ENCODE measurements at regions not wholly inside any gene's neighbourhood (a gene's known extent, or its start where the extent isn't known, plus 50 kb on each side); places are given as distances from the start of the nearest gene placed in this dataset.

DNA sequence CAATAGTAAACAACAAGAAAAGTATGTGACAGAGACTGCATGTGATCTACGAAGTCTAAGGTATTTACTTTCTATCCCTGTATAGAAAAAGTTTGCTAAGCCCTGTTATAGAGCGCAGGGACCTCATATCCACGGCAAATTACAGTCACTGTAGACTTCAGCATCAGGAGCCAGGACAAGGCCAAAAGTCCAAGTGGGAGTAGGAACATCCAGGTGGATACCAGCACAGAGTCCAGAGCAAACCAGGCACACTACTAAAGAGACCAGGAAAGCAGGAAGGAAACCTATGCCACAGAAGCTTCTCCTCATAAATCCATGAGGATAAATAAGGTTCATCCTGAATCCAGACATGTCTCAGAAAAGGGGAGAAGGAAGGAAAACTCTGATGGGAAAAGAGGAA is 342.2 kb upstream of the HTR2A start:
- H3K36me3 ChIP-seq (ENCODE audit: control insufficient read depth in 5 of 5, insufficient read depth in 5 of 5, low read length in 5 of 5): no peaks in the 10 kb centered on the region
- no peaks in the 10 kb centered on the region for H3K9me3 ChIP-seq (ENCODE audit: control insufficient read depth in 5 of 5, low read length in 5 of 5)
- no peak overlapping the region for H3K9ac ChIP-seq (ENCODE audit: low read length in 5 of 5)
- H3K4me1 ChIP-seq (ENCODE audit: control insufficient read depth in 5 of 5, insufficient read depth in 5 of 5, low read length in 5 of 5): no peaks in the 10 kb centered on the region
- H3K27me3 ChIP-seq (ENCODE audit: control insufficient read depth in 5 of 5, insufficient read depth in 4 of 5, low read length in 5 of 5): no peaks in the 10 kb centered on the region
- H3K4me3 ChIP-seq (ENCODE audit: low read depth in 1 of 5, low read length in 5 of 5): no peak overlapping the region
- no peak overlapping the region for H3K27ac ChIP-seq (ENCODE audit: low read depth, low read length)

GRCh38 chr13:47237571-47237970 is 340.7 kb upstream of the HTR2A start:
- H3K4me3 ChIP-seq (ENCODE audit: low read depth in 1 of 5, low read length in 5 of 5): no peak overlapping the region
- no peaks in the 10 kb centered on the region for H3K9me3 ChIP-seq (ENCODE audit: control insufficient read depth in 5 of 5, low read length in 5 of 5)
- no peaks in the 10 kb centered on the region for H3K36me3 ChIP-seq (ENCODE audit: control insufficient read depth in 5 of 5, insufficient read depth in 5 of 5, low read length in 5 of 5)
- H3K27ac ChIP-seq (ENCODE audit: low read depth, low read length): no peak overlapping the region
- no peaks in the 10 kb centered on the region for H3K27me3 ChIP-seq (ENCODE audit: control insufficient read depth in 5 of 5, insufficient read depth in 4 of 5, low read length in 5 of 5)
- H3K9ac ChIP-seq (ENCODE audit: low read length in 5 of 5): no peak overlapping the region
- no peaks in the 10 kb centered on the region for H3K4me1 ChIP-seq (ENCODE audit: control insufficient read depth in 5 of 5, insufficient read depth in 5 of 5, low read length in 5 of 5)

- Histone ChIP-seq H3K4me1 (ENCODE audit: control insufficient read depth in 5 of 5, insufficient read depth in 5 of 5, low read length in 5 of 5) (no peaks in the 10 kb centered on the region), H3K9me3 (ENCODE audit: control insufficient read depth in 5 of 5, low read length in 5 of 5) (peaks cover 0 to 6% (median 4%) of the 10 kb centered on the region in 5 donors), H3K27ac (ENCODE audit: low read depth, low read length) (no peak overlapping the region), H3K4me3 (ENCODE audit: low read depth in 1 of 5, low read length in 5 of 5) (no peak overlapping the region), H3K36me3 (ENCODE audit: control insufficient read depth in 5 of 5, insufficient read depth in 5 of 5, low read length in 5 of 5) (no peaks in the 10 kb centered on the region), H3K9ac (ENCODE audit: low read length in 5 of 5) (no peak overlapping the region), H3K27me3 (ENCODE audit: control insufficient read depth in 5 of 5, insufficient read depth in 4 of 5, low read length in 5 of 5) (no peaks in the 10 kb centered on the region)
Observed at GRCh38 chr13:47233734-47234133, 336.9 kb upstream of the HTR2A start.

GRCh38 chr13:47232516-47232915 is 335.7 kb upstream of the HTR2A start:
- Histone ChIP-seq H3K27me3 (ENCODE audit: control insufficient read depth in 5 of 5, insufficient read depth in 4 of 5, low read length in 5 of 5) (no peaks in the 10 kb centered on the region), H3K9me3 (ENCODE audit: control insufficient read depth in 5 of 5, low read length in 5 of 5) (peaks cover 0 to 6% (median 4%) of the 10 kb centered on the region in 5 donors), H3K36me3 (ENCODE audit: control insufficient read depth in 5 of 5, insufficient read depth in 5 of 5, low read length in 5 of 5) (no peaks in the 10 kb centered on the region), H3K9ac (ENCODE audit: low read length in 5 of 5) (no peak overlapping the region), H3K27ac (ENCODE audit: low read depth, low read length) (no peak overlapping the region), H3K4me1 (ENCODE audit: control insufficient read depth in 5 of 5, insufficient read depth in 5 of 5, low read length in 5 of 5) (no peaks in the 10 kb centered on the region), H3K4me3 (ENCODE audit: low read depth in 1 of 5, low read length in 5 of 5) (no peak overlapping the region)

DNA sequence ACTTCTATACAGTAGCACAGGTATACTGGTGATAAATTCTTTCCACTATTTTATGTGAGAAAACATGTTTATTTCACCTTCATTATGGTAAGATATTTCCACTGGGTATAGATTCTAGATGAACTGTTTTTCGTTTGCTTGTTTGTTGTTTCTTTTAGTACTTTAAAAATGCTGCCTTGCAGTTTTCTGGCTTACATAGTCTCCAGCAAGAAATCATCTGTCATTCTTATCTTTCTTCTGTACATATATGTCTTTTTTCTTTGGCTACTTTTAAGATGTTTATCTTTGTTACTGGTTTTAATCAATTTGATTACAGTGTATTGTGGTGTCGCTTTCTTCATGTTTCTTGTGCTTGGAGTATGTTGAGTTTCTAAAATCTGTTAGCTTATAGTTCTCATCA is 333.3 kb upstream of the HTR2A start:
- Histone ChIP-seq H3K4me3 (ENCODE audit: low read depth in 1 of 5, low read length in 5 of 5) (no peak overlapping the region), H3K4me1 (ENCODE audit: control insufficient read depth in 5 of 5, insufficient read depth in 5 of 5, low read length in 5 of 5) (no peaks in the 10 kb centered on the region), H3K9me3 (ENCODE audit: control insufficient read depth in 5 of 5, low read length in 5 of 5) (peaks cover 0 to 6% (median 4%) of the 10 kb centered on the region in 5 donors), H3K36me3 (ENCODE audit: control insufficient read depth in 5 of 5, insufficient read depth in 5 of 5, low read length in 5 of 5) (no peaks in the 10 kb centered on the region), H3K27me3 (ENCODE audit: control insufficient read depth in 5 of 5, insufficient read depth in 4 of 5, low read length in 5 of 5) (no peaks in the 10 kb centered on the region), H3K27ac (ENCODE audit: low read depth, low read length) (no peak overlapping the region), H3K9ac (ENCODE audit: low read length in 5 of 5) (no peak overlapping the region)

DNA sequence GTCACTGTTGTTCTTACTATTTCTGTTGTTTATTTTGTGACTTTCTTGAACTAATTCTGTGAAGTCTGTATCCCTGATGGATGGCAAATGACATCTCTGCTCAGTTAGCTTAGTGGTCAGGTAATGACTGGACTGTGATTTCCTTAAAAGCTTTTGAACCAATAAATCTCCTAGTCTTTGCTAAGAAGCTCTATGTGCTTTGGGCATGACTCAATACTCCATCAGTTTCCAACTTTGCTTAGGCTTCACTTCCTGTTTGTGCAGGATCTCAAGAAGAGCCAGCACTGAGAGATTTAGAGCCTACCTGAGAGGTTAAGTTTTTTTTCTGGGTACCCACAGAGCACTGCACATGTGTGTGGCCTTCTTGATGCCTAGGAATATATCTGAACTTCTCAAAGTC is 329.7 kb upstream of the HTR2A start:
- no peak overlapping the region for H3K27ac ChIP-seq (ENCODE audit: low read depth, low read length)
- peaks cover 0 to 6% (median 4%) of the 10 kb centered on the region in 5 donors for H3K9me3 ChIP-seq (ENCODE audit: control insufficient read depth in 5 of 5, low read length in 5 of 5)
- H3K9ac ChIP-seq (ENCODE audit: low read length in 5 of 5): no peak overlapping the region

GRCh38 chr13:47220453-47221140 is 323.7 kb upstream of the HTR2A start:
- no peak overlapping the region for H3K27ac ChIP-seq (ENCODE audit: low read depth, low read length)
- H3K4me1 ChIP-seq (ENCODE audit: control insufficient read depth in 5 of 5, insufficient read depth in 5 of 5, low read length in 5 of 5): no peaks in the 10 kb centered on the region
- H3K27me3 ChIP-seq (ENCODE audit: control insufficient read depth in 5 of 5, insufficient read depth in 4 of 5, low read length in 5 of 5): no peaks in the 10 kb centered on the region
- H3K9ac ChIP-seq (ENCODE audit: low read length in 5 of 5): no peak overlapping the region
- no peaks in the 10 kb centered on the region for H3K9me3 ChIP-seq (ENCODE audit: control insufficient read depth in 5 of 5, low read length in 5 of 5)
- H3K4me3 ChIP-seq (ENCODE audit: low read depth in 1 of 5, low read length in 5 of 5): no peak overlapping the region
- H3K36me3 ChIP-seq (ENCODE audit: control insufficient read depth in 5 of 5, insufficient read depth in 5 of 5, low read length in 5 of 5): no peaks in the 10 kb centered on the region

More for the DNA sequence above, 329.7 kb upstream of the HTR2A start:
- H3K4me3 ChIP-seq (ENCODE audit: low read depth in 1 of 5, low read length in 5 of 5): no peak overlapping the region
- no peaks in the 10 kb centered on the region for H3K4me1 ChIP-seq (ENCODE audit: control insufficient read depth in 5 of 5, insufficient read depth in 5 of 5, low read length in 5 of 5)
- no peaks in the 10 kb centered on the region for H3K27me3 ChIP-seq (ENCODE audit: control insufficient read depth in 5 of 5, insufficient read depth in 4 of 5, low read length in 5 of 5)
- H3K36me3 ChIP-seq (ENCODE audit: control insufficient read depth in 5 of 5, insufficient read depth in 5 of 5, low read length in 5 of 5): no peaks in the 10 kb centered on the region

DNA sequence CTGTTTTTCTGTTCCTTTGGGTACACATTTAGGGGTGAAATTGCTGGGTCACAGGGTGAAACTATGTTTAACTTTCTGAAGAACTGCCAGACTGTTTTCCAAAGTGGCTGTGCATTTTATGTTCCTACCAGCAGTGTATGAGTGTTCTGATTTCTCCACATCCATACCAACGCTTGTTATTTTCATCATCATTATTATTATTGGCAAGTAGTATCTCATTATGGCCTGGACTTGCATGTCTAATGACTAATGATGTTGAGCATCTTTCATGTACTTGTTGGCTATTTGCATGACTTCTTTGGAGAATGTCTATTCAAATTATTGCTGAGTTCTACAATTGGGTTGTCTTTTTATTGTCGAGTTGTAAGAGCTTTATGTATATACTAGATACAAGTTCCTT is 321.8 kb upstream of the HTR2A start:
- H3K27me3 ChIP-seq (ENCODE audit: control insufficient read depth in 5 of 5, insufficient read depth in 4 of 5, low read length in 5 of 5): no peaks in the 10 kb centered on the region
- no peaks in the 10 kb centered on the region for H3K9me3 ChIP-seq (ENCODE audit: control insufficient read depth in 5 of 5, low read length in 5 of 5)
- H3K27ac ChIP-seq (ENCODE audit: low read depth, low read length): no peak overlapping the region
- no peak overlapping the region for H3K4me3 ChIP-seq (ENCODE audit: low read depth in 1 of 5, low read length in 5 of 5)
- H3K9ac ChIP-seq (ENCODE audit: low read length in 5 of 5): no peak overlapping the region
- no peaks in the 10 kb centered on the region for H3K36me3 ChIP-seq (ENCODE audit: control insufficient read depth in 5 of 5, insufficient read depth in 5 of 5, low read length in 5 of 5)
- no peaks in the 10 kb centered on the region for H3K4me1 ChIP-seq (ENCODE audit: control insufficient read depth in 5 of 5, insufficient read depth in 5 of 5, low read length in 5 of 5)

DNA sequence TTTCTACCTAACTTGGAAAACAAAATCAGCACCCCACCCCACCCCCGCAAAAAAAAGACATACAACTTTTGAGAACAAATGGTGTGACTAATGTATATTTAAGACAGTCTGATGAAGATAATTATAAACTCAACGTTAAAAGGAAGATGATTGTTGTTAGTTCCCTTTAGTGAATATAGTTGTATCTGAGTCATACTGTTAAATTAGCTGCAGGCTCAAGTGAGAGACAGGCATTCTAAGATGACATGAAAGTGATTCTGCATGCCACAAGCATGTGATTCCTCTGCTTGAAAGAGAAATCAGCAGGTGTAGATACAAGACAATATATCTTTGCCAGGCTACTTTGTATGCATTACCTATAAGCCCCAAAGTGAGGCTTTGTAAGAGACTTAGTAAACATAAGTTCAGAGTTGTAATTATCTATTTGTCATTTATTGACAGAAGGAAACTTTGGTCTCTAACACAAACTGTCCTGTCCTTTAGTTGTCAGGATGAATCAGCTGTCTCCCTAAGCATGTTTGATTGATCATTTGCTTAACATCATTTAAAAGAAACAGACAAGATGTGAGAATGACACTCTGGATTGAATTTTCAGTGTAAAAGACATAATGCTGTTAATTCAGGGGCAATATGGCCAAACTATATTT is 319.4 kb upstream of the HTR2A start:
- no peaks in the 10 kb centered on the region for H3K4me1 ChIP-seq (ENCODE audit: control insufficient read depth in 5 of 5, insufficient read depth in 5 of 5, low read length in 5 of 5)
- no peaks in the 10 kb centered on the region for H3K27me3 ChIP-seq (ENCODE audit: control insufficient read depth in 5 of 5, insufficient read depth in 4 of 5, low read length in 5 of 5)
- no peak overlapping the region for H3K27ac ChIP-seq (ENCODE audit: low read depth, low read length)
- no peaks in the 10 kb centered on the region for H3K9me3 ChIP-seq (ENCODE audit: control insufficient read depth in 5 of 5, low read length in 5 of 5)
- H3K4me3 ChIP-seq (ENCODE audit: low read depth in 1 of 5, low read length in 5 of 5): no peak overlapping the region
- no peak overlapping the region for H3K9ac ChIP-seq (ENCODE audit: low read length in 5 of 5)
- no peaks in the 10 kb centered on the region for H3K36me3 ChIP-seq (ENCODE audit: control insufficient read depth in 5 of 5, insufficient read depth in 5 of 5, low read length in 5 of 5)

DNA sequence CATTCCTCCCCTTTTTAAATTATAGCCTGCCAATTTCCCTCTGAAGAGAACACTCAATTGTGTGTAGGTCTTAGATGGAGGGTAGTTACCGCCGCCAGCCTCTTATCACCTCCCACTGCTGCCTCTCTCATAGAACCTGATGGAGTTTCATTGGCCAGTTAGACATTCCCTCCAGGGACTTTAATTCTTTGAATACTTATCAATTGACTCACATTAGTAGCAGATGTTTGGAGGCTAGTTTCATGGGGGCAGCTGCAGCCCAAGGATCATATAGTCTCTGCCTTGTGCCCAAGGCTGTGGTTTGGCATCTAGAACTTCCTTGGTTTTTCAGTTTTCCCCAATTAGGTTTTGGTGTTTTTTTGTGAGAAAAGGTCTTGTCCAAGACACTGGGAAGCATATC is 318.9 kb upstream of the HTR2A start:
- Histone ChIP-seq H3K36me3 (ENCODE audit: control insufficient read depth in 5 of 5, insufficient read depth in 5 of 5, low read length in 5 of 5) (no peaks in the 10 kb centered on the region), H3K27ac (ENCODE audit: low read depth, low read length) (no peak overlapping the region), H3K4me3 (ENCODE audit: low read depth in 1 of 5, low read length in 5 of 5) (no peak overlapping the region)

More for the DNA sequence above, 318.9 kb upstream of the HTR2A start:
- Histone ChIP-seq H3K9me3 (ENCODE audit: control insufficient read depth in 5 of 5, low read length in 5 of 5) (no peaks in the 10 kb centered on the region), H3K4me1 (ENCODE audit: control insufficient read depth in 5 of 5, insufficient read depth in 5 of 5, low read length in 5 of 5) (no peaks in the 10 kb centered on the region), H3K27me3 (ENCODE audit: control insufficient read depth in 5 of 5, insufficient read depth in 4 of 5, low read length in 5 of 5) (no peaks in the 10 kb centered on the region), H3K9ac (ENCODE audit: low read length in 5 of 5) (no peak overlapping the region)

All from subcutaneous abdominal adipose tissue (tissue), 5 donors.